Kidney (tissue), 13 donors: ENCODE measurements at regions not wholly inside any gene's neighbourhood (a gene's known extent, or its start where the extent isn't known, plus 50 kb on each side); places are given as distances from the start of the nearest gene placed in this dataset.

ENCODE experiments used
- DNase-seq, 5 donors: peaks; one replicate each; pipeline ENCODE4 v3.0.0-alpha.2; 2013 to 2020
- FAIRE-seq: peaks from 2 replicates; lab custom pipeline; 2012; peaks lifted over from hg19 to GRCh38; lab: Jason Lieb, UNC
- H3K27ac ChIP-seq, 2 donors: one replicate each; pipeline ENCODE4 v1.7.0; 2013; ENCODE audit warnings: low read depth in 2 of 2, low read length in 2 of 2, inconsistent platforms in 1 of 2
- H3K27me3 ChIP-seq: one replicate; pipeline ENCODE4 v1.7.1; 2013; ENCODE audit warnings: low read length, inconsistent platforms; ENCODE audit not compliant: control insufficient read depth, insufficient read depth
- H3K36me3 ChIP-seq, 3 donors: one replicate each; pipeline versions ENCODE4 v1.7.0 to v1.7.1; 2013; ENCODE audit warnings: low read length in 3 of 3, control low read depth in 1 of 3, inconsistent platforms in 1 of 3; ENCODE audit not compliant: insufficient read depth in 3 of 3, control insufficient read depth in 2 of 3
- H3K4me1 ChIP-seq, 3 donors: one replicate each; pipeline versions ENCODE4 v1.7.0 to v1.7.1; 2013; ENCODE audit warnings: low read length in 3 of 3, inconsistent platforms in 1 of 3, low read depth in 1 of 3; ENCODE audit not compliant: control insufficient read depth in 2 of 3, insufficient read depth in 2 of 3
- H3K4me3 ChIP-seq, 3 donors: one replicate each; pipeline versions ENCODE4 v1.7.0 to v1.8.1; 2013; ENCODE audit warnings: low read length in 3 of 3, control low read depth in 1 of 3, inconsistent platforms in 1 of 3
- H3K9ac ChIP-seq, 3 donors: one replicate each; pipeline versions ENCODE4 v1.7.0 to v1.7.1; 2013; ENCODE audit warnings: low read length in 3 of 3, control low read depth in 1 of 3, inconsistent platforms in 1 of 3
- H3K9me3 ChIP-seq, 3 donors: one replicate each; pipeline versions ENCODE4 v1.7.0 to v1.7.1; 2013; ENCODE audit warnings: low read length in 3 of 3, control low read depth in 1 of 3, inconsistent platforms in 1 of 3; ENCODE audit not compliant: control insufficient read depth in 2 of 3, insufficient read depth in 1 of 3
- CTCF ChIP-seq: IDR thresholded peaks from 3 replicates; pipeline ENCODE4 v1.5.1; 2012; ENCODE audit warnings: mild to moderate bottlenecking, moderate library complexity, borderline replicate concordance; ENCODE audit not compliant: insufficient read depth; ENCODE audit errors: extremely low read depth
- intact Hi-C: fragments of 100-400 bp; cut with DNase I; formaldehyde crosslinking; loops from one replicate; pipeline ENCODE4 v1.11.1; 2022
- donor health status: control.
- donor health status: control.
- donor health status: control.
- donor health status: control.
- donor health status: control.
- donor health status: DM: yes; HTN: yes; CAD: no.
- donor health status: Normal renal cell carcinoma (clear cell type).

- no peaks in the 10 kb centered on the region for H3K9me3 ChIP-seq
- no peaks in the 10 kb centered on the region for H3K4me1 ChIP-seq
- H3K9ac ChIP-seq, result no peak overlapping the region
- no peak overlapping the region for H3K4me3 ChIP-seq
- intact Hi-C loops, result no loop called here
- FAIRE-seq, result no peak
- no peak for DNase-seq
- no peak overlapping the region for H3K27ac ChIP-seq
- H3K27me3 ChIP-seq, result no peaks in the 10 kb centered on the region
- no peaks in the 10 kb centered on the region for H3K36me3 ChIP-seq
- no peak for TF ChIP-seq CTCF
These were observed 249.3 kb downstream of the HAUS1 start for GRCh38 chr18:46353460-46353859.

- no peaks in the 10 kb centered on the region for H3K27me3 ChIP-seq
- TF ChIP-seq CTCF, result no peak
- no peak overlapping the region for H3K9ac ChIP-seq
- DNase-seq, result no peak
- H3K36me3 ChIP-seq, result no peaks in the 10 kb centered on the region
- H3K27ac ChIP-seq, result no peak overlapping the region
- intact Hi-C loops, result no loop called here
- no peak overlapping the region for H3K4me3 ChIP-seq
- H3K4me1 ChIP-seq, result no peaks in the 10 kb centered on the region
- peaks cover 0 to 8% (median 0%) of the 10 kb centered on the region in 3 donors for H3K9me3 ChIP-seq
- no peak for FAIRE-seq
These were observed 252.3 kb downstream of the HAUS1 start for GRCh38 chr18:46356278-46357033.

DNA sequence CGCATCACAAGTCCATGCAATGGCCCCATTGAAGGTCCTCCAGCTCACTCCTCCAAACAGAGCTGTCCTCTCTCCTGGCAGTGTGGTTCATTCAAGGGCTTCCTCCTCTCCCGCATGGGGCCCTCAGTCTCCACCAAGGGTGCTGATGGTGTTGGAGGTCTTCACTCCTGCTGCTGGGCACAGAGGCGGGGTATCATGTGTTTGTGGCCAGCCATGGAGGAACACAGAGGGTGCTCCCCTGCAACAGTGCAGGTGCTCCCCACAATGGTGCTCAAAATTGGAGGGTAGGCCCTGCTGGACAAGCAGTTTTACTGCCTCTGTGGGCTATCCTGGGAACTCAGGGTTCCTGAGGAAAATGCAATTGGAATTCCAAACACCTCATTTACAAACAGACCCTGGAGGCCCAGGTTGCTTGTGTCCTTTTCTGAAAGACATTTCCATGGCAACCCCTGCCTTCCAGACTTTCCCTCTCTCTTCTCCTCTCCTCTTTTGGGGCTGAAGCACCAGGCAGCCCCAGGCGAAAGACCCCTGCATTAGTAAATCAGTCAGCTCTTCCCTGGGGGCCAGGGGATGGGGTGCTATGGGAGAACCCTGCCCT lies 256.0 kb downstream of the HAUS1 start:
- TF ChIP-seq CTCF, result no peak
- DNase-seq (no peak), FAIRE-seq (no peak)
- no peaks in the 10 kb centered on the region for H3K27me3 ChIP-seq
- no peak overlapping the region for H3K4me3 ChIP-seq
- intact Hi-C loops, result no loop called here
- no peak overlapping the region for H3K9ac ChIP-seq
- no peaks in the 10 kb centered on the region for H3K36me3 ChIP-seq
- H3K4me1 ChIP-seq, result no peaks in the 10 kb centered on the region
- H3K27ac ChIP-seq, result peak overlapping the region in 1 of 2 donors; percentile 13
- H3K9me3 ChIP-seq, result peaks cover 0 to 8% (median 0%) of the 10 kb centered on the region in 3 donors
